HFF-Myc (cell line): ENCODE measurements at regions not wholly inside any gene's neighbourhood (a gene's known extent, or its start where the extent isn't known, plus 50 kb on each side); places are given as distances from the start of the nearest gene placed in this dataset.

ENCODE experiments used
- DNase-seq: peaks from one replicate; pipeline ENCODE4 v3.0.0-alpha.2; 2011; ENCODE audit warnings: low read depth; ENCODE audit errors: extremely low read depth
- H3K4me3 ChIP-seq: replicated peaks from 2 replicates; pipeline ENCODE4 v1.5.1; 2011; ENCODE audit warnings: low read depth, mild to moderate bottlenecking, control low read depth, low read length
- TF ChIP-seq, protein P1 (sequence below): IDR thresholded peaks from 2 replicates; pipeline ENCODE4 v1.5.1; 2012; ENCODE audit warnings: mild to moderate bottlenecking, low read depth, low read length, control low read depth; ENCODE audit errors: missing control alignments

DNA sequence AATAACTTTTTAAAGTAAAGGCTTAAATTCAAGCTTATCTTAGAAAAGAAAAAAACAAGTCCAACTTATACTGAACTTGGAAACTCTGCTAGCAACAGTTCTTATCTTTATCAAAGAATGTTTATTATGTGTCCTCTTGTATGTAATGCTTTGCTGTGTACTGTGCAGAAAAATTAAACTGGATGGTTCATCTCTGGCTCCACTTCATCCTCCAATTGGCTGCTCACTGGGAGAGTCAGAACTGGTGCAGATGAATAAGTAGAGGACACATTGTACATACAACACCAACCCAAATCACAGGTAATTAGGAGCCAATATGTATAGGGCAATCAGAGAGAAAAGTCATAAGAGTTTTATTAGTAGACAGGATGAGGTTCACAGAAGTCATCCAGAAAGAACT is 123.6 kb upstream of the NAP1L1 start:
- DNase-seq: no peak
- TF ChIP-seq, protein P1, sequence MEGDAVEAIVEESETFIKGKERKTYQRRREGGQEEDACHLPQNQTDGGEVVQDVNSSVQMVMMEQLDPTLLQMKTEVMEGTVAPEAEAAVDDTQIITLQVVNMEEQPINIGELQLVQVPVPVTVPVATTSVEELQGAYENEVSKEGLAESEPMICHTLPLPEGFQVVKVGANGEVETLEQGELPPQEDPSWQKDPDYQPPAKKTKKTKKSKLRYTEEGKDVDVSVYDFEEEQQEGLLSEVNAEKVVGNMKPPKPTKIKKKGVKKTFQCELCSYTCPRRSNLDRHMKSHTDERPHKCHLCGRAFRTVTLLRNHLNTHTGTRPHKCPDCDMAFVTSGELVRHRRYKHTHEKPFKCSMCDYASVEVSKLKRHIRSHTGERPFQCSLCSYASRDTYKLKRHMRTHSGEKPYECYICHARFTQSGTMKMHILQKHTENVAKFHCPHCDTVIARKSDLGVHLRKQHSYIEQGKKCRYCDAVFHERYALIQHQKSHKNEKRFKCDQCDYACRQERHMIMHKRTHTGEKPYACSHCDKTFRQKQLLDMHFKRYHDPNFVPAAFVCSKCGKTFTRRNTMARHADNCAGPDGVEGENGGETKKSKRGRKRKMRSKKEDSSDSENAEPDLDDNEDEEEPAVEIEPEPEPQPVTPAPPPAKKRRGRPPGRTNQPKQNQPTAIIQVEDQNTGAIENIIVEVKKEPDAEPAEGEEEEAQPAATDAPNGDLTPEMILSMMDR: no peak

DNA sequence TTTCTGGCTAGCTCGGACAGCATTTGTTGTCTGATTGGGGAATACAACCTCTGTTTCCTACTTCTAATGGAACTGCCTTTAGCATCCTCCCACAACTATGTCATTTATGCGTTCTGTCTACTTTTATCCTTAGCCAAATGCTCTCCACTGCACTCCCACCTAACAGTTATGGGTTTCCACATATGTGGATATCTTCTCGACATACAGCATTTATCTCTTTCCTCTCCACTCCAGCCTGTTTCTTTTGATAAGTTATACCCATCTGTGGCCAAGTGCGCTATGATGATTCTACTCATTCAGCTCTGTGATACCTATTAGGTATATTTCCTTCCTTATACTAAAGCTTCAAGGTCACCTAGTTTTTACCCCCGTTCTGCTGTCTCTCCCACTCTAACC is 122.2 kb upstream of the NAP1L1 start:
- no peak for DNase-seq
- no peak overlapping the region for H3K4me3 ChIP-seq
- TF ChIP-seq, protein P1: no peak

More for the DNA sequence above, 123.6 kb upstream of the NAP1L1 start:
- H3K4me3 ChIP-seq: no peak overlapping the region

DNA sequence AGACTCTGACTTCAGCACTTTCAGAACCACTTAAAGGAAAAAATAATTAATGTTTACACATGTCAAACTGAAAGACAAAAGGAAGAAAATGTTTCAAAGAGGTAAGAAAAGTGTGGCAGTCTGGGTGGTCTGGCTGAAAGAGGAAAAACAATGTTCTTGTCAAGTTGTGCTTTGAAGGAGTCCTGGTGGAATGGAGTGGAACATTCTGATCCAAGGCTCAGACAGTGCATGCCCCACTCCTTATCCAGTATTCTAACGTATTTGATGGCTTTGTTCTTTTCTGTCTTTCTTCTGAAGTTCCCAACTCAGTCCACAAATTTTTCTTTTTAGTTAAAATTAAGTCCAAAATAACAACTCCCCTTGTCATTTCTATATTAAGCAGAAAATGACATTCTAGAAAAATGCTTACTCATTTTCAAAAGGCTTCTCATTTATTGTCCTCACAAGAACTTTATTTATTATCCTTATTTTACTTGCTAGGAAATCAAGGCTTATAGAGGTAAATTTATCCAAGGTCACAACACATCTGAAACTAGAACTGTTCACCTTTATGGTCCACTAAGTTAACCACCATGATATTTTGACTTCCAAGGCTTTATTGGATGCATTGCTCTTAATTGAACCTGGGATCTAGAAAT is 121.7 kb upstream of the NAP1L1 start:
- no peak overlapping the region for H3K4me3 ChIP-seq
- no peak for DNase-seq
- TF ChIP-seq, protein P1: no peak

DNA sequence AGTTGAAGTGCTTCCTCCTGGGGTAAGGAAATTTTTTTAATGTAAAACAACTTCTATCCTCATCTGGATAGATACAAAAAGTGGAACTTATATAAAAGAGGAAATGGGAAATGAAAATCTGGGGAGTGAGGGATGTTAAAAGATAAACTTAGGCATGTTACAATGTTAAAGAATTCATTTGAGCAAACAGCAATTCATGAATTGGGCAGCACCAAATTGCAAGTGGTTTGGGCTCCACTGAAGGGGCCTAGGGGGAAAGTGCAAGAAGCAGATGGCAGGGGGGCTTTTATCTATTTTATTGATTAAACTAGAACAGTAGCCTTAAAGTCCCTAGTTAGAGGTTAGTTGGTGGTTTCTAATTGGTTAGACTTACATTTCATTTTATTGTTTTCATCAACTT is 118.1 kb upstream of the NAP1L1 start:
- TF ChIP-seq, protein P1: no peak
- no peak overlapping the region for H3K4me3 ChIP-seq
- DNase-seq: no peak

DNA sequence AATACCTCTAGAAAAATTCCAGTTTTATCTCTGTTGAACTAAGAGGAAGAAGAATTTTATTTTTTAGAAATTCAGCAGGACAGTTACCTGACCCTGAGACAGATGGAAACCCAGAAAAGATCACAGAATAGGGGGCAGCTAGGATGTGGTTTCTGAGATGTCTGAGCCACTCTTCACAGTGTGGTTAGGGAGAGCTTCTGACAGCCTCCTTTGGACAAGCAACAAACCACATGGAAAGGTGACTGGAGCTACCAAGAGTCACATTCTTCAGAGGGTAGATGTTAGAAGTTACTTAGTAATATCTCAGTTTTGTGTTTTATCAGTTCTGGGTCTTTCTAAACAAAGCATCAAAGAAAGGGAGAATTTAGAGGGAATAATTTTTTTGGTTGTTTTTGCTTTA is 117.3 kb upstream of the NAP1L1 start:
- TF ChIP-seq, protein P1: no peak
- DNase-seq: no peak
- H3K4me3 ChIP-seq: no peak overlapping the region

DNA sequence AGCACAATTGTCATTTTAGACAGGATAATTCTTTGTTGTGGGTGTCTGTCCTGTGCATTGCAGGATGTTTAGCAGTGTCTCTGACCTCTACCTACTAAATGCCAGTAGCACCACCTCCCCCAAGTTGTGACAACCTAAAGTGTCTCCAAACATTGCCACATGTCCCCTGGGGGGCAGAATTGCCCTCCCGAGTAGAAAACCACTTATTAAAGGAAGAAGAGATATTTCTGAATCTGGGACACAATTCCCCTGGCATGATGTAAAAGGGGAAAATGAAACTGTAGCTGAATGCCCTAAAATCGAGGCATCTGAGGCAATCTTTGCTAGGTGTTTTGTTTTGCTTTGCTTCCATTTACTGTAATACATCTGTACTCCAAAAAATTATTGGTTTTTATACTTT is 116.8 kb upstream of the NAP1L1 start:
- H3K4me3 ChIP-seq: no peak overlapping the region
- no peak for DNase-seq

More for the DNA sequence above, 116.8 kb upstream of the NAP1L1 start:
- TF ChIP-seq, protein P1: no peak
